K562 (cell line): ENCODE measurements at regions not wholly inside any gene's neighbourhood (a gene's known extent, or its start where the extent isn't known, plus 50 kb on each side); places are given as distances from the start of the nearest gene placed in this dataset.

Source experiments
- ATAC-seq: fragments of 200-7000 bp; cut with Tn5 transposase; 3 replicates; pipeline ENCODE4 v1.9.1; 2020; ENCODE audit warnings: moderate library complexity
- BruUV-seq: library from RNA; stranded (reverse); fragments of 400-500 nt; replicated peaks from 2 replicates; lab custom pipeline; 2021; lab: Mats Ljungman, UMichigan
- CTCF ChIA-PET: fragments of 300-600 bp; formaldehyde crosslinking; extraction: SDS; loops from one replicate; lab custom pipeline; 2021; ENCODE audit warnings: low intra/inter-chr PET ratio; lab: Yijun Ruan, JAX
- POLR2A ChIA-PET: fragments of 300-600, 350-650 bp; sonication (Branson Sonifier 250); formaldehyde crosslinking; extraction: SDS; loops from one replicate; lab custom pipeline; 2021; ENCODE audit warnings: antibody characterized with exemption, inconsistent platforms; lab: Yijun Ruan, JAX
- DNase-seq, 4 experiments: peaks; one replicate each; pipeline versions ENCODE4 v3.0.0 to v3.0.0-alpha.2; 2011 to 2018; ENCODE audit warnings: low spot score in 3 of 4, mixed read lengths in 3 of 4; ENCODE audit errors: extremely low read depth in 1 of 4
- FAIRE-seq: peaks from 2 replicates; lab custom pipeline; 2011; peaks lifted over from hg19 to GRCh38; lab: Jason Lieb, UNC
- H2AFZ ChIP-seq: 2 replicates; pipeline ENCODE4 v1.6.0; 2011; ENCODE audit warnings: low read depth, low read length, control low read depth, inconsistent platforms
- H3K27ac ChIP-seq: fragments of 200-600 bp; 3 replicates; pipeline ENCODE4 v1.8.0; 2011; ENCODE audit warnings: low read depth, mild to moderate bottlenecking, control low read depth, inconsistent platforms, low read length, moderate library complexity, mixed read lengths; ENCODE audit errors: extremely low read depth
- H3K27me3 ChIP-seq, 2 experiments: fragments of 300-600 bp in 1 of 2; 2 replicates in 1 of 2; 3 replicates in 1 of 2; pipeline versions ENCODE4 v1.6.0 to v1.8.0; 2011; ENCODE audit warnings: inconsistent platforms in 2 of 2, low read length in 2 of 2, mild to moderate bottlenecking in 1 of 2, mixed read lengths in 1 of 2, moderate library complexity in 1 of 2; ENCODE audit not compliant: control insufficient read depth in 2 of 2, insufficient read depth in 2 of 2
- H3K36me3 ChIP-seq: fragments of 300-600 bp; 3 replicates; pipeline ENCODE4 v1.8.0; 2011; ENCODE audit warnings: mild to moderate bottlenecking, low read length, inconsistent platforms; ENCODE audit not compliant: control insufficient read depth, insufficient read depth
- H3K4me1 ChIP-seq, 2 experiments: fragments of 200-600 bp in 1 of 2; replicated peaks in 1 of 2; 2 replicates in 1 of 2; 3 replicates in 1 of 2; pipeline versions ENCODE4 v1.5.1 to v1.8.0; 2011; ENCODE audit warnings: inconsistent platforms in 2 of 2, low read length in 2 of 2, mild to moderate bottlenecking in 1 of 2, mixed read lengths in 1 of 2, moderate library complexity in 1 of 2; ENCODE audit not compliant: control insufficient read depth in 2 of 2, insufficient read depth in 2 of 2
- H3K4me2 ChIP-seq: 2 replicates; pipeline ENCODE4 v1.6.1; 2011; ENCODE audit warnings: low read length, control low read depth, inconsistent platforms, mixed read lengths; ENCODE audit not compliant: insufficient read depth
- H3K4me3 ChIP-seq: fragments of 200-600 bp; sonication (generic), shearing (Covaris generic); 2 replicates; pipeline ENCODE4 v1.5.1; 2016; ENCODE audit warnings: control low read depth, inconsistent platforms
- H3K79me2 ChIP-seq: fragments of 200-600 bp; 3 replicates; pipeline ENCODE4 v1.8.0; 2011; ENCODE audit warnings: low read length, inconsistent platforms; ENCODE audit not compliant: control insufficient read depth, insufficient read depth
- H3K9ac ChIP-seq, 2 experiments: 2 replicates each; pipeline versions ENCODE4 v1.6.0 to v1.6.1; 2011; ENCODE audit warnings: low read depth in 2 of 2, low read length in 2 of 2, control low read depth in 1 of 2, inconsistent platforms in 1 of 2, mild to moderate bottlenecking in 1 of 2, mixed read lengths in 1 of 2; ENCODE audit not compliant: insufficient read depth in 1 of 2
- H3K9me1 ChIP-seq: one replicate; pipeline ENCODE4 v1.6.0; 2011; ENCODE audit warnings: inconsistent platforms, mild to moderate bottlenecking, low read length, moderate library complexity; ENCODE audit not compliant: control insufficient read depth, insufficient read depth
- H3K9me3 ChIP-seq: replicated peaks from 2 replicates; pipeline ENCODE4 v1.5.1; 2011; ENCODE audit warnings: low read depth, low read length, inconsistent platforms; ENCODE audit not compliant: control insufficient read depth, insufficient read depth
- H4K20me1 ChIP-seq: replicated peaks from 2 replicates; pipeline ENCODE4 v1.6.1; 2011; ENCODE audit warnings: low read length, inconsistent platforms, mixed read lengths; ENCODE audit not compliant: control insufficient read depth, insufficient read depth
- CHD7 ChIP-seq: fragments of 200-600 bp; sonication (generic); IDR thresholded peaks from one replicate; pipeline ENCODE4 v1.6.1; 2012; ENCODE audit warnings: mild to moderate bottlenecking, low read depth, low read length, inconsistent platforms
- NCOA6 ChIP-seq: fragments of 450-650 bp; IDR thresholded peaks from 2 replicates; pipeline ENCODE4 v1.6.1; 2017; ENCODE audit warnings: mild to moderate bottlenecking
- ZNF253 ChIP-seq: fragments of 250-450 bp; sonication (Bioruptor Pico); conservative IDR thresholded peaks from 2 replicates; pipeline ENCODE4 v1.6.1; 2021; ENCODE audit warnings: mild to moderate bottlenecking
- WGBS: fragments of 100-300 bp; shearing (Covaris generic); methylation state at CpG from one replicate; pipeline ENCODE4 v1.1.6; 2016; ENCODE audit warnings: low coverage, mixed read lengths; ENCODE audit not compliant: insufficient coverage; ENCODE audit errors: missing lambda C conversion rate; 5-methylcytosine and 5-hydroxymethylcytosine counted together
- in situ Hi-C: fragments of 300-500 bp; cut with MboI; formaldehyde crosslinking; loops from 4 replicates; pipeline ENCODE4 v1.15.0; 2018; ENCODE audit warnings: inconsistent platforms, mixed read lengths
- intact Hi-C: fragments of 100-400 bp; cut with micrococcal nuclease; formaldehyde crosslinking; loops from 2 replicates; pipeline ENCODE4 v1.14.2; 2022

- ChIA-PET CTCF (no interaction called here), POLR2A (interaction anchor here (0.7 kb wide), 1 partner anchor 12 kb away, joined by 3 read pairs; no protein-coding TSS in a partner anchor)
- ATAC-seq (no peak), DNase-seq (no peak), FAIRE-seq (no peak)
- no TSS peak for BruUV-seq
- Histone ChIP-seq H3K27me3 (no peaks in the 10 kb centered on the region), H3K9me1 (no peaks in the 10 kb centered on the region), H3K4me1 (no peaks in the 10 kb centered on the region; a peak in 1 of 5 replicates), H3K9ac (no peak overlapping the region), H3K9me3 (no peaks in the 10 kb centered on the region), H3K27ac (no peak overlapping the region), H3K4me3 (no peak overlapping the region), H2AFZ (no peak overlapping the region), H3K79me2 (no peaks in the 10 kb centered on the region), H3K36me3 (no peaks in the 10 kb centered on the region), H4K20me1 (no peaks in the 10 kb centered on the region), H3K4me2 (no peak overlapping the region)
- in situ Hi-C loops (loop anchor here (25.0 kb wide), 1 partner anchor 747 kb away; no protein-coding TSS in a partner anchor), intact Hi-C loops (no loop called here)
- no peak for TF ChIP-seq CHD7
- no peak for TF ChIP-seq NCOA6
- no peak for TF ChIP-seq ZNF253 (CRISPR knock-in tag)
- 6% methylated on average over 1 of the region's 1 CpG for WGBS
Observed at GRCh38 chr5:148708854-148709253, 54.5 kb upstream of the HTR4 start.
